ENCODE measurements at regions not wholly inside any gene's neighbourhood (a gene's known extent, or its start where the extent isn't known, plus 50 kb on each side); places are given as distances from the start of the nearest gene placed in this dataset.

DNA sequence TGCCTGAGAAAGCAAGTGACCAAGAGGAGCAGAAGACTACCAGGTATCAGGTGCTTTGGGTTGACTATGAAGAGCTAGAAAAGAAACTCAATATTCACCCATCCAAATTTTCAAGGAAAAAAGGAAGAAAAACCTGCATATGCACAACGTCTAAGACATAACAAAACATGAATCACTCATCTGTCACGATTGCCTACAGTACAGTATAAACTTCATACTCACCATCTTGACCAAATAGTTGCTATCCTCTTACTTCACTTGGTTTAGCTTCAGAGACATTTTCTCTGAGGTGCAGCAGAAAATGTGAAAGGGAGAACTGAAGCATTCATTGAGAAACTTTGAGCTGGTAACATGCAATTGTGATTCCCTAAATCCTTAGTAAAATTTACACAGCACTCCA lies 228.6 kb upstream of the MPDZ start:
- TF ChIP-seq, protein P1, sequence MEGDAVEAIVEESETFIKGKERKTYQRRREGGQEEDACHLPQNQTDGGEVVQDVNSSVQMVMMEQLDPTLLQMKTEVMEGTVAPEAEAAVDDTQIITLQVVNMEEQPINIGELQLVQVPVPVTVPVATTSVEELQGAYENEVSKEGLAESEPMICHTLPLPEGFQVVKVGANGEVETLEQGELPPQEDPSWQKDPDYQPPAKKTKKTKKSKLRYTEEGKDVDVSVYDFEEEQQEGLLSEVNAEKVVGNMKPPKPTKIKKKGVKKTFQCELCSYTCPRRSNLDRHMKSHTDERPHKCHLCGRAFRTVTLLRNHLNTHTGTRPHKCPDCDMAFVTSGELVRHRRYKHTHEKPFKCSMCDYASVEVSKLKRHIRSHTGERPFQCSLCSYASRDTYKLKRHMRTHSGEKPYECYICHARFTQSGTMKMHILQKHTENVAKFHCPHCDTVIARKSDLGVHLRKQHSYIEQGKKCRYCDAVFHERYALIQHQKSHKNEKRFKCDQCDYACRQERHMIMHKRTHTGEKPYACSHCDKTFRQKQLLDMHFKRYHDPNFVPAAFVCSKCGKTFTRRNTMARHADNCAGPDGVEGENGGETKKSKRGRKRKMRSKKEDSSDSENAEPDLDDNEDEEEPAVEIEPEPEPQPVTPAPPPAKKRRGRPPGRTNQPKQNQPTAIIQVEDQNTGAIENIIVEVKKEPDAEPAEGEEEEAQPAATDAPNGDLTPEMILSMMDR (IDR thresholded peaks at IDR 0.05; ENCODE audit: partially characterized antibody, unreplicated experiment), result no peak
- Mint-ChIP-seq H3K9me3 (ENCODE audit: unreplicated experiment) (no peaks in the 10 kb centered on the region), H3K27me3 (ENCODE audit: unreplicated experiment) (no peaks in the 10 kb centered on the region), H3K27ac (ENCODE audit: unreplicated experiment) (no peak overlapping the region), H3K4me1 (ENCODE audit: low read depth, unreplicated experiment) (peaks cover 7% of the 10 kb centered on the region), H3K4me3 (ENCODE audit: unreplicated experiment) (no peak overlapping the region), H3K36me3 (ENCODE audit: unreplicated experiment) (no peaks in the 10 kb centered on the region)
- no peak for DNase-seq

DNA sequence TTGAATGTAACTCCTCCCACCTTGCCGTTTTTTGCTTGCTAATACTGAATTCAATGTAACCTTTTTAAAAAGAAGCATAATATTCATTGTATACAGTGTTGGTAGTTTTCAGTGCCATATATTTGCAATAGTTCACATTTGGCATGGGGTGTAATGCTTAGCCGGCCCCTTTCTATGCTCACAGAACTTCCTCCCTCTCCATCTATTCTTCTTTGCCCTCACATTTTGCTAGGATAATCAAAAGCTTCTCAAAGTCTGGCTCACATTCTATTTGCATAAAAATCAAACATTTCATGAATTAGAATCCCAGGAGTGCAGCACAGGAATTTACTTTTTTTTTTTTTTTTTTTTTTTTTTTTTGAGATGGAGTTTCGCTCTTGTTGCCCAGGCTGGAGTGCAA lies 226.3 kb upstream of the MPDZ start:
- no peak overlapping the region for H3K4me3 Mint-ChIP-seq (ENCODE audit: unreplicated experiment)
- H3K27ac Mint-ChIP-seq (ENCODE audit: unreplicated experiment), result no peak overlapping the region
- H3K36me3 Mint-ChIP-seq (ENCODE audit: unreplicated experiment), result no peaks in the 10 kb centered on the region
- no peaks in the 10 kb centered on the region for H3K27me3 Mint-ChIP-seq (ENCODE audit: unreplicated experiment)
- no peaks in the 10 kb centered on the region for H3K4me1 Mint-ChIP-seq (ENCODE audit: low read depth, unreplicated experiment)
- TF ChIP-seq, protein P1 (IDR thresholded peaks at IDR 0.05; ENCODE audit: partially characterized antibody, unreplicated experiment), result no peak
- no peak for DNase-seq
- no peaks in the 10 kb centered on the region for H3K9me3 Mint-ChIP-seq (ENCODE audit: unreplicated experiment)

DNA sequence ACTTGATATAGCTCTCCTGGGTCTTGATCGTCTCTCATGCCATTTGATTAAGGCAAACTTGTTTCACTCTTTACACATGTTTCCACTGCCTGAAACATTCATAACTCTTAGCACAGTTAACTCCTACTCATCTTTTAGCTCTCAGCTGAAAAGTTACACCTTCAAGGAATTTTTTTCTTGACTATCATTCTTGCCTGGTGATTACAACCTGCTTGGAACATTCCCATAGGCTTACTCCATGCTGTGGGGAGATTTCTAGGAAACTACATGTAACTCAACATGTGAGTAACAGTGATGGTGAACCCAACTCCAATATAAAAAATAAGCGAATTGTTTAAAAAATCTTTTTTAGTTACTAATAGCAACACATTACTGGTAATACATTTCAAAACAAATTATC lies 224.1 kb upstream of the MPDZ start:
- Mint-ChIP-seq H3K4me3 (ENCODE audit: unreplicated experiment) (no peak overlapping the region), H3K9me3 (ENCODE audit: unreplicated experiment) (no peaks in the 10 kb centered on the region), H3K4me1 (ENCODE audit: low read depth, unreplicated experiment) (peaks cover 3% of the 10 kb centered on the region), H3K36me3 (ENCODE audit: unreplicated experiment) (no peaks in the 10 kb centered on the region), H3K27me3 (ENCODE audit: unreplicated experiment) (no peaks in the 10 kb centered on the region), H3K27ac (ENCODE audit: unreplicated experiment) (no peak overlapping the region)
- DNase-seq, result no peak
- TF ChIP-seq, protein P1 (IDR thresholded peaks at IDR 0.05; ENCODE audit: partially characterized antibody, unreplicated experiment), result no peak

DNA sequence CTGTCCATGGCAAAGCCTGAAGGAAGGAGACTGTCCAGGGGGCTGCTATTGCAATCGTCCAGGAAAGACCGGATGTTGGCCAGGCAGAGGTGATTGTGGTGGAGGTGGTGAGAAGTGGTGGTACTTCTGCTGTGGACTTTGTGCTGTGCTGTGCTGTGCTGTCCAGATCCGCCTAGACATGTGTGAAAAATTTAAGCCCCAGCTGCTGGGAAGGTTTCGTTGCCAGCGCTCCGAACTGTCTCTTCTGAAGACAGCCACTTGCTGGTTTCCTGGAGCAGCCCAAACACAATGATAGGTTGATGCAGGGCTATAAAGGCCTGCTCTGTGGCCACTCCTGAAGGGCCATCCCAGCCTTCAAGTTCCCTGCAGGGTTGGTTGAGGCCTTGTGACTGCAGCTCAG lies 223.0 kb upstream of the MPDZ start:
- TF ChIP-seq, protein P1 (IDR thresholded peaks at IDR 0.05; ENCODE audit: partially characterized antibody, unreplicated experiment), result no peak
- Mint-ChIP-seq H3K4me1 (ENCODE audit: low read depth, unreplicated experiment) (peaks cover 3% of the 10 kb centered on the region), H3K4me3 (ENCODE audit: unreplicated experiment) (no peak overlapping the region), H3K27ac (ENCODE audit: unreplicated experiment) (no peak overlapping the region), H3K27me3 (ENCODE audit: unreplicated experiment) (no peaks in the 10 kb centered on the region), H3K36me3 (ENCODE audit: unreplicated experiment) (no peaks in the 10 kb centered on the region), H3K9me3 (ENCODE audit: unreplicated experiment) (no peaks in the 10 kb centered on the region)
- DNase-seq, result no peak

DNA sequence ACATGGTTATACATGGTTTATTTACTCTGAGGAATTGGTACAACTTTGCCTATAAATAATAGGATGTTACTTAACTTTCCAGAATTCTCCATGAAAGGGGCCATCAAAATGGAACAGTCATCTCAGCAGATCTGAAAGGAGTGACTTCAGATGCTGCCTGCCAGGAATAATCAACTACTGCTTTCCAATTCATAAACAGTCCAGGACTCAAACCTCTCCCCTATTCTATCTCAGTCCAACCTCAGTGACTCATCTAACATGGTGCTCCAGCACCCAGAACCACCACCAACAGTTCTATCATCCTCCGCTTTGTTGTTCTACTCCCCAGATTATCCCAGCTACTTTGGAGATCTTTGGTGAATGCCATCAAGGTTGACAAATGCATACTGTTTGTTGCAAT lies 221.5 kb upstream of the MPDZ start:
- Mint-ChIP-seq H3K27ac (ENCODE audit: unreplicated experiment) (no peak overlapping the region), H3K4me1 (ENCODE audit: low read depth, unreplicated experiment) (peaks cover 3% of the 10 kb centered on the region), H3K9me3 (ENCODE audit: unreplicated experiment) (no peaks in the 10 kb centered on the region), H3K36me3 (ENCODE audit: unreplicated experiment) (no peaks in the 10 kb centered on the region), H3K27me3 (ENCODE audit: unreplicated experiment) (no peaks in the 10 kb centered on the region), H3K4me3 (ENCODE audit: unreplicated experiment) (no peak overlapping the region)
- TF ChIP-seq, protein P1 (IDR thresholded peaks at IDR 0.05; ENCODE audit: partially characterized antibody, unreplicated experiment), result no peak
- DNase-seq, result no peak
